GM18868 (cell line): ENCODE measurements at regions not wholly inside any gene's neighbourhood (a gene's known extent, or its start where the extent isn't known, plus 50 kb on each side); places are given as distances from the start of the nearest gene placed in this dataset.

Source experiments
- ATAC-seq: cut with Tn5 transposase; IDR thresholded peaks from one replicate; pipeline ENCODE4 v1.9.1; 2021; ENCODE audit warnings: mild to moderate bottlenecking, moderate library complexity; ENCODE audit not compliant: unreplicated experiment

- no peak for ATAC-seq
Measured at GRCh38 chr3:189103208-189103607, 68.6 kb upstream of the TPRG1 start.

GRCh38 chr3:189108067-189108466 lies 63.7 kb upstream of the TPRG1 start:
- no peak for ATAC-seq

- ATAC-seq = no peak
Measured at GRCh38 chr3:189108735-189109134, 63.0 kb upstream of the TPRG1 start.

GRCh38 chr3:189109145-189109544 lies 62.6 kb upstream of the TPRG1 start:
- ATAC-seq = no peak

- ATAC-seq = no peak
Measured at GRCh38 chr3:189117087-189117486, 54.7 kb upstream of the TPRG1 start.

- no peak for ATAC-seq
Measured at GRCh38 chr3:189118896-189119295, 52.9 kb upstream of the TPRG1 start.

- no peak for ATAC-seq
Measured at GRCh38 chr3:189119950-189120349, 51.8 kb upstream of the TPRG1 start.

- ATAC-seq = no peak
Measured at GRCh38 chr3:189121092-189121491, 50.7 kb upstream of the TPRG1 start.
